Kidney glomerular epithelial cell (primary cell): ENCODE measurements at regions not wholly inside any gene's neighbourhood (a gene's known extent, or its start where the extent isn't known, plus 50 kb on each side); places are given as distances from the start of the nearest gene placed in this dataset.
"Not testable (repeated sequence)": the region's sequence is repeated elsewhere in the genome, so short reads cannot be mapped to it uniquely, and the experiment has no call there.

Source experiments
- DNase-seq: peaks from one replicate; lab custom pipeline; 2025; lab: John Stamatoyannopoulos, UW

DNA sequence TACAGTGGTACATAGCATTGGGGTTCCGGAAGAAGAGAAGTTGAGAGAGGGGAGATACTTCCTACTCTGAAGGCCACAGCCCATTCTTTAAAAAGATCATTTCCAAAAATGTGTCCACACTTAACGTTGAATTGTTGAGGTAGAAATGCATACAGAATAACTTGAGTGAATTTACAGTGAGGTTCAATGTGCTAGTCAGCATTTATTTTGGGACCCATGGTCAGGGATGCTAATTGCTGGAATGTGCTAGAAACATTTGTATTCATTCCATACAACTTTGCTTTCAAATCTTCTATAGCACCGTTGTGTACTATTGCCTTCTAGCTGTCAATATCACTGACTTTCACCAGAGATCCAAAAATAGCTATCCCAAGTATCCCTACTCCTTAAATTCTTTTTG is 325.9 kb downstream of the SATB2 start:
- no peak for DNase-seq

DNA sequence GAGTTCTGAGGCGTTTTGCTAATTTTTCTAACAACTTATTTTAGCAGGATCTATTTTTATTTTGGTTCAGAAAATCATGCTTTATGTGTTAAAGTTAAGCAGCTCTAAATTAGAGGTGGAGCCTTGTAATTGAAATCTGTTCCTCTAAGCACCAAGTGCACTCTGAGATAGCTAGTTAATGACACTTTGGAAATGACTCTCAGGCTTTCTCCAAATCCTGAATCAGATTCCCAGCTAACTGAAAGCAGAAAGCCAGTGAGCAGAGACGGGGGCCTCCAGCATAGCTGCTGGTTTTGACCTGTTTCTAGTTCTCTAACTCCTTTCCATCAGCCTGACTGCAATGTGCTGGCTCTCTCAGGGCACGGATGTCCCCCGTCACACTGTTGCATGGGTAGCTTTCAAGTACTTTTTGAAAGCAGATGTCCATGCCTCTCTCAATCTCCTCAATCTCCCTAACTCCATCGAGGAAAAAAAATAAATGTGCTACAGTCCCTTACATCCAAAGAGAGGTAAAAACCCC is 326.5 kb downstream of the SATB2 start:
- DNase-seq = no peak

DNA sequence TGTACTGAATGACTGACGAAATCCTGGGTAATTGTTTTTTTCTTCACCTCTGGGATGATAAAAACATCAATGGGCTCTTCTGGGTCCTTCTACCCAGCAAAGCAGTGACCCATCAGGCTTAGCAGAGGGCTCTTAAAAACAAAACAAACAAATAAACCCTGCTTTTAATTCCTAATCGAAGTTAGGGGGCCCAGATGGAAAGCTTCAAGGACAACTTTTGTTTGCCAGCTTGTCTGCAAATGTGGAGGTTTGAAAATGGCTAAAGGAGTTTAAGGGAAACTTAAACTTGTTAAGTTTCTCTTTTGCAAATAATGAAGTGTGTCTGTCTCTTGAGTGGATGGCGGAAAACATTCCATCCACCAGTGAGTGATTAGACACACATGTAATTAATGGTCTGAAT is 327.2 kb downstream of the SATB2 start:
- DNase-seq = no peak

DNA sequence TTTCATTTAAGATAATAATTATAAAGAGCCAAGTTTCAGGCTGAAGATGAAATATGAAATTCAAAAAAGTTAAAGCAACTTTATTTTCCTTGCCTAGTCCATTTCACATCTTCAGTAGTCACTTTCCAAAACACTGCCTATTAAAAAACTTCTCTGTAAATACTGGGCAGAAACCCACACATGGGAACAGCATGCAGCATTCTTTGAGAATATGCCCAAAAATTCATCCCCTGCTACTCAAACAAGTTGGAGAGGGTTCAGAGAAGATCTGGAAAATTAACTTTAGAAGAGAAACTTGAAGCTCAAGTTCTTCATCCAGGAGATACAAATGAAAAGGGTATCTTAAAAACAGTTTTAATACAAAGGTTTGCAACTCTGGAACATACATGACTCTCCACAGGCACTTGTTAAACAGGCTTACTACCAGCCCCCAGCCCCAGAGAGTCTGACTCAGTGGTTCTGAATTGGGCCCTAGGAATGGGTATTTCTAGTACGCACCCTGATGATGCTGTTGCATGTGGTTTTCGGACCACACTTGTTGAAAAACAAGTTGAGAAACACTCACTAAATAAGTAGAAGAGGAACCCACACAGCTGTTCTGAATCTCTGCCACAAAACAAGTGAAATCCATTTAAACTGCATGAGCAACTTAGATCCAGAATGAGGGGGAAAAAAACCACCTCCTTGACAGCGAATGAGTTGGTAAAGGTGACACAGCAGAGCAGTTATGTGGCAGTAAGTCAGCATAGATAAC is 329.1 kb downstream of the SATB2 start:
- no peak for DNase-seq

DNA sequence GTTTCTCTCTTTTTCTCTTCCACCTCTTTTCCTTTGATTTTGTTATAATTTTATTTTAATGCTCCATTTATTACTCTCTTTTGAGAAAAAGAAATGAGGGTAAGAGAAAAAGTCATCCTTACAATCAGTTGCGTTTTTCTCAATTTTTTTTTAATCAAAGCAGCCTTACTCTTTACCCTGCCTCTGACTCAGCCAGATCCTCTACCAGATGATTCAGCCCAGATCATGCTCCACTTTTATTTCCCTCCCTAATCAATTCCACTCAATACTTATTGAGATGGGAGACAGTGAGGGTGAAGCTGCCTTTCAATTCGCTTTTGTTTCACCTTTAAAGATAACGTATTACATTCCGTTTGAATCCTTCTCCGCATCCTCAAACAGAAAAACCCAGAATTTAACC is 337.9 kb downstream of the SATB2 start:
- no peak for DNase-seq

DNA sequence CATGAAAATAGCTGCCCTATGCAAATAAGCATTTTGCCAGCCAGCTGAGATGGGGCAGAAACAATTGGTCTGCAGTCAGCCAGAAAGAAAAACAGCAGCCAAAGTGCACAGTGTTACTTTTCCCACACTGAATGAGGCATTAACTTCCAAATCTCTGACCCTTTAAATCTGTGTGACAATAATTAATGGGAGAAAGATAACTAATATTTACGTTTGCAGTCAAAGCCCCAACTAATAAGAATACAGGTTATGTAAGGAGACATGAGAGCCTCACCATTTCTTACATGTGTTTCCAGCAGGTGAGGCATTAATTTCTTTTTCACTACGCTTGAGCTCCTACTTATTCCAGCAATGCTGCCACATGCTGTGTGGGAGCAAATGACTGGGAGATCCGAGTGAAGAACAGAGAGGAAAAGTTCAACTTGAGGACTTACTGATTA is 339.0 kb downstream of the SATB2 start:
- peak; percentile 87 for DNase-seq

DNA sequence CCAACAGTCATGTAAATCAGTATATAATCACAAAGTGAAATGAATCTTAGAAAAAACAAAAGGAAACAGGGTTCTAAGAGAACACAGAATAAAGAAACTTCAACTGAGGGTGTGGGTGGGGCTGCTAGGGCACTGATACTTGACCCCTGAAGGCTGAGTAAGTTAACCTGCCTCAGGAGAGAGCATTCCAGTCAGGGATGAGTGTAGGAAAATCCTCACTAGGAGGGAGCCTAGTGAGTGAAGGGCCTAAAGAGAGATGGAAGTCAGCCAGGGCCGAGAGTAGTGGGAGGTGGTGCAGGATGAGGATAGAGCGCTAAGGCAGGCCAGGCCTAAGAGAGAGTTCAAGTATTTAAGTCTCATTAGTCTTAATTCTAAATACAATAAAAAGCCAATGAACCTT is 342.6 kb downstream of the SATB2 start:
- no peak for DNase-seq

DNA sequence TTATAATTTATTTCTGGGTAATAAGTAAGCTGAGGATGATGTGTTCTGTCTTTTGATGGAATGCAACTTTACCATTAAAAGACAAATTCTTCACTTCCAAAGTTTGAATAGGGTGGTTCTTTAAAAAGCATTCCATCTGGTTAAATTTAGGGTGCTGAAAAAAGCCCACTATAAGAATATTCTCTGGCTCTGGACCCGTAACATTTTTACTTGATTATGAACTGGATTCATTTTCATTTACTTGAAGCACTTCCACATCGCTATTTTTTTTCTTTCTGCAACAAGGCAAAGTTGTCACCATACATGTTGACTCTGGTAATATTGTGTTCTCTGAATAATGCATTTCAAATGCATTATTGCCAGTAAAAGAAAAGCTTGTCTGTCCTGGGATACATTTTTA is 344.6 kb downstream of the SATB2 start:
- no peak for DNase-seq

DNA sequence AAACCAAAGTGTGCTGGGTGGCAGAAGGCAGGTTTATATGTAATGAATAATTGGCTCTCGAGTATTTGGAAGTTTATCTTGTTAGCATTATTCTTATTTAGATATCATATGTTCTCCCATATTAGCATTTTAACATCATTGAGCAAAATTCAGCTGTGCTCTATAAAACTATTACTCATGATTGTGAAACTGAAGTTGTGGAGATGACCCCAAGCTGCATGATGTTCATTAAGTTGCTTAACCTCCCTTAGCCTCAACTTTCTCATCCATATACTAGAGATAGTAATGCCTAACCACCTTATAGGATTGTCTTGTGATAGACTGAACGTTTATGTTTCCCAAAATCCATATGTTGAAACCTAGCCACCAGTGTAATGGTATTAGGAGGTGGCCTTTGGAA is 346.3 kb downstream of the SATB2 start:
- DNase-seq = no peak

DNA sequence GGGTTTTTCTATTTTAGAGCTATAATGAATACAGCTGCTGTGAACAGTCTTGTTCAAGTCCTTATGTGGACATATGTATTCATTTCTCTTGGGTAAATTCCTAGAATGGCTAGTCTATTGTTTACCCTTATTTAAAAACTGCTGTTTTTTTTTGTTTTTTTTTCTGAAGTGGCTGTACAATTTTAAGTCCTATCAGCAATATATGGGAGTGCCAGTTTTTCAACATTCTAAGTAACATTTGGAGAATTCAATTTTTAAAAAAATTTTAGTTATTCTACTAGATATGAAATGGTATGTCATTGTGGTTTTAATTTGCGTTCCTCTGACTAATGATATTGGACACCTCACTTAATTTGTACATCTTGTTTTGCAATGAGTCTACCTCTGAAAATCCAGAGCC is 349.7 kb downstream of the SATB2 start:
- no peak for DNase-seq

DNA sequence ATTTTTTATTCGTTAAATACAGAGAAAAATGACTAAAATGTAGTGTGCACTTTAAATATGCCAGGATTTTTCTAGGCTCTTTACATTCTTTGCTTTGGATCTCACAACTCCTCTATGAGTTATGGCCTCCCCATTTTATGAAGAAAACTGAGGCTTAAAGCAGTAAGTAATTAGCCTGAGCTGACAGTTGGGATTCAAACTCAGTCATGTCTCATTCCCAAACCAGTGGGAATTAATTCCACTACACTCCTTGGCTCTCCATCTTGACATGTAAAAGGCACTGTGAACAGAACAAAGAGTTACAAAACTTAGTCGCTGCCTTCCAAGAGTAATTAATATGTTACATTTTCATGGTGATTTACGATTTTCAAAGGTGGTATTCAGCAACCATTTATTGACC is 351.9 kb downstream of the SATB2 start:
- DNase-seq = no peak

DNA sequence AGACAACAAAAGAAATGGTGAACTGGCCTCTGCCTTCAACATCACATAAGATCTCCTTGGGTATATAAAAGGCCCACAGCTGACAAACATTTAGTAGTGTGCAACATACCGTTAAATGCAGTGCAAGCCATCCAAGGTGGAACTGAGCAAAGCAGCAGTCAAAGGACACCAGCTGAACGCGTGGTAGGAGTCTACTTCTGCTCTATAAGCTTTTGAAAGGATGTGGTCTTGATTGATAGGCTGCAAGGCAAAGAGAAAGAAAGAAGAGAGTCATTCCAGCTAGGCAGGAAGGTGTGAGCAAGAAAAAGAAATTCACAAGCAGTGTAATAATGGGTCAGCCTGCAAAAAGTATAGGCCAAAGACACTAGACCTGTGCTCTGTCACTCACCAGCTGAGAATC is 356.3 kb downstream of the SATB2 start:
- no peak for DNase-seq

DNA sequence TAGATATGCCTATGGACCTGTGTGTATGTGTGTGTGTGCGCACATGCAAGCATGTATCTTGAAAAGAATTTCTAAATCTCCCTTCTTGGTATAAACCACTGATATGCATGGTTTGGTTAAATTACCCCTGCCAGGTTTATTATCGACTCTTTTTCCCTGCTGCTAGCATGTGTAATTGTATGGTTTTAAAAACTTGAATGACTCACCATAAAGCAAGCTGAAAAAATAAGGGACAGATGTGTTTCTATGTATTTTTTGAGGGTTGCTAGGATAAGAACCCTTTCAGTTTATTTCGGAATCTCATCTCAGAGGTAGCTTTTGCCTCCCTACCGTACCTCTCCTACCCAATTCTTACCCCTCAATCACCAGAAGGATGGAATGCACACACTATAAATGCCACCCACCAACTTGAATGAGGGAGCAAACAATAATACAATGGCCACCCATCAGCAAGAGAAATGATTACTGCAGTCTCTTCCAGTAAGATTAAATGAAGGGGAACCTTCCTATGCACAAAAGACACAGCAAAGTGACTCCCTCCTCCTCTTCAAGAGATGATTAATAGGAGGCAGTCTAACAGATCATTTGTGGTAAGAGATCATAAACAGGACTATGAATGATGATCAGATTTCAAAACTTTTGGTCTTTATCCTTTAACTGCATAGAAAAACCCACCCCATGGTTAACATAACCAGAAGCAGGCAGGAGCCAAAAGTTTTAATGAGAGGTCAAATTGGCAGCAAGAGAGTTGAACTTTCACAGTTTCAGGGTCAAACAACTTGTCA is 357.2 kb downstream of the SATB2 start:
- peak; percentile 41 for DNase-seq

DNA sequence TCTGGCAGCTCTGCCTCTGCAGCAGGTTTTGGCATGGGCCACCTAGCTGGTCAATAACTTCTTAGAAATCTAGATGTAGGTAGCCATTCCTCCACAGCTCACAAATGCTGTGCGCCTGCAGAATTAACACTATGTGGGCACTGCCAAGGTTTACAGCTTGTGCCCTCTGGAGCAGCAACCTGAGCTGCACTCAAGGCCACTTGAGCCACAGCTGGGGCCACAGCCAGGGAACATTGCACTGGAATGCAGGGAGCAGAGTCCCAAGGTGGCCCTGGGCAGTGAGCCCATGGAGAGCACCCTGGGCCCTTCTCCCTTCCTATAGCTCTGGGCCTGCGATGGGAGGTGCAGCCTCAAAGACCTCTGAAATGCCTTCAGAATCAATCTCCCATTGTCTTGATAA is 365.3 kb downstream of the SATB2 start:
- DNase-seq = no peak

DNA sequence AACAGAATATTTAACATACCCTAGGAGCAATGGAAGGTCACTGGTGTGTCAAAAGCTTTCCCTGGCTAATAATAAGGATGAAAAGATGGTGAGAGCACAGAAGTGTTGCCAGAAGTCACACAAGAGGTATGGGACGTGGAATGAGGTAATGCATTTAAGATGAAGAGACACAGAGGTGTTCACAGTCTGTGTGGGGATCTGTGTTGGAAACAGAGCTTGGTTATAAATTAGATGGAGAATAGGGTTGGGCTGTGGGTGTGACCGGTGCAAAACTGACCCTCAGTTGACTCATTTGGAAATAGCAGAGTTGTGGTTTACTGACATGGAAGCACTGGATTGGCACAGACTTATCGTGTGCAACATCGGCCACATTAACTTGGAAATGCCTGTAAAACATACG is 372.5 kb downstream of the SATB2 start:
- no peak for DNase-seq

DNA sequence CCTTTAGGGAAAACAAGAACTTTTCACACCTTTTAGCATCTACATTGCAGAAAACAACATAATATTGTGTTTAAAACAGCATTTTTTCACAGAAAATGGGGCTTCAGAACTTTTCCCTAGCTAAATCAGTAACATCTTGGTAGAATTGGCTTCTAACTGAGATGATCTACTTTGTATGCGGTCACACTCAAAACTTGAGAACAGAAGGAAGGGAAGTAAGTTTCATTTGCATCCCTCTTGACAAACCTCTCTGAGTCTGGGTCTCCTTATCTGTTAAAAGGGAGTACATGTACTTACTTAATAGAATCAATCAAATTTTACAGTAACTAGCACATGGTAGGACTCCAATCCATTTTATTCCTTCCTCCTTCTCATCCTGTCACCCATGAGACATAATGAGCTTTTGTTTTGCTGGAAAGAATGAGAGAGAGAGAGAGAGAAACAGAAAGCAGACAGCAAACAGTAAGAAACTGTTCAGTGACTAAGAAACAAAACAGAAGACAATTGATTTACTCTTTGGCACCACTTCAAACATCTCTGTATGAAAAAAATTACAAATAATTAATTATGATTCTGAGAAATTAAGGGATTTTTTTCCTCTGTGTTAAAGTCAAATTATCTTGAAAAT is 387.3 kb downstream of the SATB2 start:
- DNase-seq = no peak

DNA sequence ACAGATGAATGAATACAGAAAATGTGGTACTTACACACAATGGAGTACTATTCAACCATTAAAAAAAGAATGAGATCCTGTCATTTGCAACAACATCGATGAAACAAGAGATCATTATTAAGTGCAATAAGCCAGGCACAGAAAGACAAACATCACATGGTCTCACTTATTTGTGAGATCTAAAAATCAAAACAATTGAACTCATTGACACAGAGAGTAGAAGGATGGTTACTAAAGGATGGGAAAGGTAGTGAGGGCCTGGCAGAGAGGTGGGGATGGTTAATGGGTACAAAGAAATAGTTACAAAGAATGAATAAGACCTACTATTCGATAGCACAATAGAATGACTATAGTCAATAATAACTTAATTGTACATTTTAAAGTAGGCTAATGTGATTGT is 393.5 kb downstream of the SATB2 start:
- no peak for DNase-seq

DNA sequence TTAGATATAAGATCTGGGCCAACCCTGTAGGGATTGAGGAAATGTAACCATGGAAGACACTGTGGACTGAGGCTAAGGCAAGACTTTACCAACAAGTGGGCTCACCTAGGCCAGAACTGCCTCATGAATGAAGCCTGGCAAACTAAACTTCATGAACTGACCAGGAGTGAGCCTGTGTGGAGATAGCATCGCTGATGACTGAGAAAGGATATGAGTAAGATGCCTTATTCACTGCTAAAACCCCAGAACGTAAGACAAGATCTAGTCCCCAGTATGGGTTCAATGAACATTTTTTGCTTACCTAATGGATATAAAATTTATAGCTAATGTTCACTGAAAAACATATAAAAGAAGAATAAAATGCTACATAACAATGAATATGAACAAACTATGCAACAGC is 399.8 kb downstream of the SATB2 start:
- DNase-seq = no peak

DNA sequence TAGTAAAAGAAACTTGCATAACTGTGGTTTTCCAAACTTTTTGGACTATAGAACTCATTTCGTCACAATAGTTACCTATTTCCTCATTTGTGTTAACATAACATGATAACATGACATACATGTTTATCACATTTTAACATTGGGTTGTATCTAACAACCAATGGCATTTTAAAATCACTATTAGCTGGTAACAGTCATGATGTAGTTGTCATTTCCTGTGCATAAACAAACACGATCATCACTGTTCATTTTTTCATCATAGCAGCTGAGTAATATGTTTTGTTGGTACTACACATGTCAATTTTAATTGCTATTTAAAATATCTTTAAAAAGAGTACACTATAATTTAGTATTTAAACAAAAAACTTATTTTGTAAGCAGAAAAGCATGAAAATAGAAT is 402.4 kb downstream of the SATB2 start:
- DNase-seq = no peak

DNA sequence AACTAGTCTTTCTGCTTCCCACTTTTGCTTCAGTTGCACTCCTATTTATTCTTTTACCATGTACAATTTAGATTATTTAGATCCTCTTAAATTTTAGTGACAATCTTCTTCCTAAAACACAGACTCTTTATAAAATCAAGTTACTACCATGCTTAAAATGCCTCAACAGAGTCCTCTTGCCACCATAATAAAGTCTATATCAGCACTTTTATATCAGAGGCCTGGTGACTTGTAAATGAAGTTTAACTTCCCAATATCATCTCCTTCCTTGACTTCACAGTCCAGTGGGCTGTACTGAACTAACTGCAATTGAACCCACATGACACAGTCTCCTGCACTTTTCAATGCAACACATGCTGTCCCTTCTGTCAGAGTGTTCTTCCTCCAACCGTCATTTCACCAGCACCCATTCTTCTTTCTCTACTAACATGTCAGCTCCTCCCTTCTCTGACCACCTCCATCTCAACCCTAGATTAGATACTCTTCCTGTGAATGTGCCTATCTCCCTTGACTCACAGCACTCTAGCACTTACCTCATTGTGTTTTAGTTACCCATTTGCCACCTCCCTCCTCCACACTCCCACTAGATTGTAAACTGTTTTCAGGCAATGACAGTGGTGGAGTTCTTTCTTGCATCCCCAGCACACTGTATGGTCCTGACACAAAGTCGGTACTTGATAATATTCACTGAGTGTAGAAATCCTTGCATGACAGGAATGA is 414.9 kb downstream of the SATB2 start:
- DNase-seq = no peak

DNA sequence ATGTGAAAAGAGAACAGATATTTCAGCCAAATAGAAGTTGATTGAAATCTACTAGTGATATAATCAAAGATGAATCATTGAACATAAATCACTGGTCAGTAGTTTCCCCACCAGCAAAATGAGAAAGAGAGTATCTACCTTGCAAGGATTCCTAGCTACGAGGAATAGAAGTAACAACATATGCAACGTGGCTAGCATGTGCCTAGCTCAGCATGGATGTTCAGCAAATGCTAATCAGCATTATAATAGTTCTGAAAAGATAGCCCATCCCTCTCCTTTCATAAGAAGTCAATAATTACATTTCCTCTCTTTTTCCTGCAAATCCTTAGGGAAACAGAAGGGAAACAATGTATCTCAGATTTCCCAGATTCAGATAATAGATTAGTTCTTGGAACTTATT is 417.2 kb downstream of the SATB2 start:
- DNase-seq = no peak

DNA sequence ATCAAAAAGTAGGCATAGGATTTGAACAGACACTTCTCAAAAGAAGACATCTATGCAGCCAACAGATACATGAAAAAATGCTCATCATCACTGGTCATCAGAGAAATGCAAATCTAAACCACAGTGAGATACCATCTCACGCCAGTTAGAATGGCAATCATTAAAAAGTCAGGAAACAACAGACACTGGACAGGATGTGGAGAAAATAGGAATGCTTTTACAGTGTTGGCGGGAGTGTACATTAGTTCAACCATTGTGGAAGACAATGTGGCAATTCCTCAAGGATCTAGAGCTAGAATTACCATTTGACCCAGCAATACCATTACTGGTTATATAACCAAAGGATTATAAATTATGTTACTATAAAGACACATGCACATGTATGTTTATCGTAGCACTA is 424.0 kb downstream of the SATB2 start:
- DNase-seq = not testable (repeated sequence)
